ENCODE measurements at regions not wholly inside any gene's neighbourhood (a gene's known extent, or its start where the extent isn't known, plus 50 kb on each side); places are given as distances from the start of the nearest gene placed in this dataset.
"Not testable (repeated sequence)": the region's sequence is repeated elsewhere in the genome, so short reads cannot be mapped to it uniquely, and the experiment has no call there.

DNA sequence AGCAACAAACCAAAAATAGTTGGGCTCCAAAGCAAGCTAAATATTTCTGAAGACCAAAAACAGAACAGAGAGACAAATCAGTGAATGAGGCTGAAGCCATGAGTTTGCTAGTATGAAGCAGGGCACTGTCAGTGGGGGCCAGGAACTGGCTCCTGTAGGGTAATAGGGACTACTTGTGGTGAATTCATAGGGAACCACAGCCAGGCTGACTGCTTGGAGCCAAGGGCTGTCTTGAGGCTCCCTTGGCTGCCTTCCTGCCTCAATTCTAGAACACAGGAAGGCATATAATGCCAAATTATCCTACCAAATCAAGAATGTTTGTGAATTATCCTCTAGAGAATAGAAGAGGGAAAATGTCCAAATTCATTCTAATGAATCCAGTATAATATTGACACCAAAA, 406.0 kb downstream of the CCDC85A start (continued):
- TF ChIP-seq KLF6 (CRISPR knock-in tag; IDR thresholded peaks at IDR 0.05) = no peak
- no peak for TF ChIP-seq NKX3-1 (CRISPR knock-in tag; IDR thresholded peaks at IDR 0.05)
- no peak for TF ChIP-seq ZNF101 (CRISPR knock-in tag; IDR thresholded peaks at IDR 0.05; ENCODE audit: borderline replicate concordance, low read depth)
- TF ChIP-seq ARNT (IDR thresholded peaks at IDR 0.05) = no peak
- TF ChIP-seq SYNCRIP (IDR thresholded peaks at IDR 0.05; ENCODE audit: insufficient read depth, low read depth, low read length) = no peak

GRCh38 chr2:56590611-56591010, 406.8 kb downstream of the CCDC85A start:
- no peak for DNase-seq (ENCODE audit: low spot score)
- Histone ChIP-seq H3K79me2 (ENCODE audit: insufficient read depth, low read length) (no peaks in the 10 kb centered on the region), H3K4me2 (ENCODE audit: low read depth, low read length) (no peak overlapping the region), H3K27me3 (ENCODE audit: control insufficient read depth in 1 of 2, insufficient read depth in 2 of 2, low read length in 2 of 2) (no peaks in the 10 kb centered on the region), H3K9me3 (ENCODE audit: low read length) (peaks cover 67% of the 10 kb centered on the region), H3K36me3 (replicated peaks in 1 of 2; ENCODE audit: control insufficient read depth in 1 of 2, insufficient read depth in 2 of 2, low read length in 2 of 2) (no peaks in the 10 kb centered on the region), H3K27ac (ENCODE audit: extremely low read length, insufficient read depth, low read length) (no peak overlapping the region), H3K4me1 (ENCODE audit: insufficient read depth, low read length) (no peaks in the 10 kb centered on the region), H4K20me1 (ENCODE audit: insufficient read depth, low read length) (no peaks in the 10 kb centered on the region), H2AFZ (ENCODE audit: low read length) (no peak overlapping the region), H3K9ac (ENCODE audit: insufficient read depth, low read depth, low read length) (no peak overlapping the region), H3K4me3 (replicated peaks in 1 of 3; ENCODE audit: insufficient read depth in 1 of 3, low read depth in 2 of 3, low read length in 3 of 3) (no peak overlapping the region)
- 0% methylated on average over 3 of the region's 3 CpGs for WGBS (ENCODE audit: low lambda C conversion rate)
- BruUV-seq (replicated peaks) = no TSS peak
- in situ Hi-C loops (cut with HindIII; ENCODE audit: extremely low pct_ligation_motif_present, low pct_unique_long_range_greater_than_20kb) (no loop called here), intact Hi-C loops (cut with micrococcal nuclease; ENCODE audit: unreplicated experiment) (no loop called here)
- no peak for FAIRE-seq
- TF ChIP-seq ZNF570 (CRISPR knock-in tag; IDR thresholded peaks at IDR 0.05; ENCODE audit: borderline replicate concordance) (no peak), U2AF1 (optimal IDR thresholded peaks at IDR 0.05; ENCODE audit: low read depth, low read length) (no peak), RAD51 (IDR thresholded peaks at IDR 0.05; ENCODE audit: borderline replicate concordance) (no peak), DNMT3B (CRISPR knock-in tag; conservative IDR thresholded peaks at IDR 0.05) (no peak), LCORL (IDR thresholded peaks at IDR 0.05) (no peak), LCORL (CRISPR knock-in tag; IDR thresholded peaks at IDR 0.05) (no peak), SMARCE1 (IDR thresholded peaks at IDR 0.05; ENCODE audit: borderline replicate concordance) (no peak), ZNF292 (CRISPR knock-in tag; IDR thresholded peaks at IDR 0.05; ENCODE audit: borderline replicate concordance, low read depth) (no peak), NFE2L1 (CRISPR knock-in tag; IDR thresholded peaks at IDR 0.05; ENCODE audit: borderline replicate concordance) (no peak)
- CTCF ChIA-PET (ENCODE audit: low intra/inter-chr PET ratio, low total read pairs) = no interaction called here
- POLR2A ChIA-PET = no interaction called here
- no peak for ATAC-seq

DNA sequence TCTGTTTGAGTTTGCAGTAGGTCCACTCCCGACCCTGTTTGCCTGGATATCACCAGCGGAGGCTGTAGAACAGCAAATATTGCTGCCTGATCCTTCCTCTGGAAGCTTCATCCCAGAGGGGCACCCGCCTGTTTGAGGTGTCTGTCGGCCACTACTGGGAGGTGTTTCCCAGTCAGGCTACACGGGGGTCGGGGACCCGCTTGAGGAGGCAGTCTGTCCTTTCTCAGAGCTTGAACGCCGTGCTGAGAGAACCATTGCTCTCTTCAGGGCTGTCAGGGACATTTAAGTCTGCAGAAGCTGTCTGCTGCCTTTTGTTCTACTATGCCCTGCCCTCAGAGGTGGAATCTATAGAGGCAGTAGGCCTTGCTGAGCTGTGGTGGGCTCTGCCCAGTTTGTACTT, 422.3 kb downstream of the CCDC85A start:
- H3K27me3 ChIP-seq (ENCODE audit: control insufficient read depth in 1 of 2, insufficient read depth in 2 of 2, low read length in 2 of 2); H3K9ac ChIP-seq (ENCODE audit: insufficient read depth, low read depth, low read length); H3K4me3 ChIP-seq (replicated peaks in 1 of 3; ENCODE audit: insufficient read depth in 1 of 3, low read depth in 2 of 3, low read length in 3 of 3); CTCF ChIA-PET (ENCODE audit: low intra/inter-chr PET ratio, low total read pairs); H4K20me1 ChIP-seq (ENCODE audit: insufficient read depth, low read length); H3K27ac ChIP-seq (ENCODE audit: extremely low read length, insufficient read depth, low read length); in situ Hi-C loops (cut with HindIII; ENCODE audit: extremely low pct_ligation_motif_present, low pct_unique_long_range_greater_than_20kb); ATAC-seq; H2AFZ ChIP-seq (ENCODE audit: low read length); DNase-seq (ENCODE audit: low spot score); BruUV-seq (replicated peaks); H3K79me2 ChIP-seq (ENCODE audit: insufficient read depth, low read length); H3K4me2 ChIP-seq (ENCODE audit: low read depth, low read length); FAIRE-seq; POLR2A ChIA-PET; H3K36me3 ChIP-seq (replicated peaks in 1 of 2; ENCODE audit: control insufficient read depth in 1 of 2, insufficient read depth in 2 of 2, low read length in 2 of 2); H3K4me1 ChIP-seq (ENCODE audit: insufficient read depth, low read length): not testable (repeated sequence)
- 0% methylated on average over 2 of the region's 9 CpGs for WGBS (ENCODE audit: low lambda C conversion rate)
- intact Hi-C loops (cut with micrococcal nuclease; ENCODE audit: unreplicated experiment) = loop anchor here (5.0 kb wide), 1 partner anchor 414 kb away; no protein-coding TSS in a partner anchor
- H3K9me3 ChIP-seq (ENCODE audit: low read length) = peaks cover 17% of the 10 kb centered on the region; the same call in 1 of the 2 replicates
